Hematopoietic multipotent progenitor cell treated with erythropoietin and hydrocortisone succinate and interleukin-3 and kit ligand, for 8 days (in vitro differentiated cells): ENCODE measurements at regions not wholly inside any gene's neighbourhood (a gene's known extent, or its start where the extent isn't known, plus 50 kb on each side); places are given as distances from the start of the nearest gene placed in this dataset.
A peak's percentile ranks its signal among the peaks of the same experiment; 100 is the strongest.
"Not testable (repeated sequence)": the region's sequence is repeated elsewhere in the genome, so short reads cannot be mapped to it uniquely, and the experiment has no call there.

Experiments used
- DNase-seq: peaks from one replicate; pipeline ENCODE4 v3.0.0-alpha.2; 2015

DNA sequence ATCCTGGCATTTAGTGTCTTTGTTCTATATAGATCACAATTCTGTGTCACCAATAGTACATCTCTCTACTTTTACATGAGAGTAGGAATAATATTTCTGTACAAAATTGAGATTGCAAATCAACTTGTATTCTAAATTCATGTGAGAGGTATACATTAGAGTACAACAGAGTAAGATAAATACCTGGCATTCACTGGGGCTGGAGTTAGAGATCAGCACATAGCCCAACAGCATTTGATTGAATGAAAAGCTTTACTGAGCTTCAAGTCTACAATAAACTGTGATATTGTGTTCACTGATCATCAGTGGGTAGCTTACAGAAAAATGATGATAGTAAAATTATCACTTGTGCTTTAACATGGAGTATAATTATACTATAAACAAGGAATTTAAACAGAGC, 1114.7 kb downstream of the REEP3 start:
- no peak for DNase-seq

DNA sequence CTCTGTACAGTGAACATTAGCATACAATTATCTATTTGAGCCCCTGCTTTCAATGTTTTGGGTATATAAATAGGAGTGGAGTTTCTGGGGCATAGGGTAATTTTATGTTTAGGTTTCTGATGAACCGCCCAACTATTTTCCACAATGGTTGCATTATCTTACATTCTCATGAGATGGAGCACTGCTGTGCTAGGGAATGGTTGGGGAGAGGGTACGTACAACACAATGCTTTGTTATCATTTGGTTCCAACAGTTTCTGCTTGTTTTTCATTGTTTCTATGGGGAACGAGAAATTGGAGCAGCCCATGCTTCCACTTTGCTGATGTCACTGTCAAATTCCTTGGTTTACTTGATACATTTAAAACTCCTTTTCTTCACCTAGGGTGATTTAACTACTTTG, 1115.3 kb downstream of the REEP3 start:
- DNase-seq: no peak

DNA sequence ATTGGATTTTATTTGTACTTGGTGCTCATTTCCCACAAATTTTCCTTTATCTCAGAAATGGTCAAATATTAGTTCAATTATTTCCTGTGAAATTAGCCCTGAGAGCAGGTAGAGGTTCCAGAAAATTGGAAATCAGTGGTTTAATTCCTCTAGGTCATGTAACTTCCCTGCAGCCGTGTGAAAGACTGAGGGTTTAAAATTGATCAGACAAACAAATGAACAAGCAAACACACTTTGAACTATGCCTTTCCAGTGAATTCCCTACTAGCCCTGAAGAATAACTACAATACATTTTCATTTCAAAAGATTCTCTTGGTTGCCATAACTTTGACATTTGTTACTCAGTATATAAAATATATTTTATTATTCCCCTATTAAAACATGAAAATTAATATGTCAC, 1116.7 kb downstream of the REEP3 start:
- DNase-seq: no peak

DNA sequence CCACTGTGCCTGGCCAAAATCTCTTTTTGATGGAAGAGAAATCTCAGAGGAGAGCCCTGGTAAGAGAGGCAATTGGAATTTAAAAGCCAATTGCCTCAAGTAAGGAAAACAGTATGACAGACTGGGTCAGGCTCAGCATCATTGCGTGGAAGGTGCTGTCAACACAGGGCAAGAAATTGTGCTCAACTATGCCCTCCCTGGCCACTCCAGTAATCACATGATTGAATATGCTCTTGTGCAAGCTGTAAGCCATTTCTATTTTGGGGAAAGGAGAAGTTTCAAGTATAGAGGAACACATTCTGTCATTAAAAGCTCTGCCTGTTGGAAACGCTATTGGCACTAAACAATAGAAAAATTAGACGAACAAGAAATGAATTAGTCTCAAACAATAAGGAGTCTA, 1127.7 kb downstream of the REEP3 start:
- peak; percentile 18 for DNase-seq

DNA sequence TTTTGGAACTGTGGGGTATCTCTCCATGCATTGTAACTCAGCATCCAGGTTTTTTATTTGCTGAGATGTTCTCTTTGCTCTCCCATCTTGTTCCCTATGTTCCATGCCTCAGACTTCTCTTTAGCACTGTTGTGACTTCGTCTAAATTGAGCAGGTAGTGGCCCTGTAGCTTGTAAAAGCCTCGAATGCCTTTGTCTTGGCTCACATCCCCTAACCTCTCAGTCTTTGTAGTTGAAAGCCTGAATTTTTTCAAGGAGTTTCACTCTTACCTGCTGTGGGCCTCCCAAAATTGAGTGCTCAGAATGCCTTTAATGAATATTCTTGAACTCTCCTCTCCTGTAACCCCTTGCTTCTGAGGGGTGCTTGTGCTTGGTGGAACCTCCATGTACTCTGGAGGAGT, 1137.3 kb downstream of the REEP3 start:
- no peak for DNase-seq

DNA sequence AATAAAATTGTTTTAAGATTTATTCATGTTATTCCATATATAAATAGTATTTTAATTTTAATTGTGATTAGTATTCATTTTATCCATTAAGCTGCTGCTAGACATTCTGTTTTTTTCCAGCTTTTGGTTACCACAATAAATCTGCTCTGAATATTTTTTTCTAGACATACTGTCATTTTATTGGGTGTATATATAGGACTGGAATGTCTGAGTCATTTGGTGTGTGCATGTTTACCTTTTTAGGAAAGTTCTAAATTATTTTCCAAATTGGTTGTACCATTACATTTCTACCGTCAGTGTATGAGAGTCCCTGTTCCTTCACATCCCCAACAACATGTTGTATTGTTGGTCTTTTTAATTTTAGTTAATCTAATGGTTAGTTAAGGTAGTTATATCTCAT, 1138.1 kb downstream of the REEP3 start:
- no peak for DNase-seq

DNA sequence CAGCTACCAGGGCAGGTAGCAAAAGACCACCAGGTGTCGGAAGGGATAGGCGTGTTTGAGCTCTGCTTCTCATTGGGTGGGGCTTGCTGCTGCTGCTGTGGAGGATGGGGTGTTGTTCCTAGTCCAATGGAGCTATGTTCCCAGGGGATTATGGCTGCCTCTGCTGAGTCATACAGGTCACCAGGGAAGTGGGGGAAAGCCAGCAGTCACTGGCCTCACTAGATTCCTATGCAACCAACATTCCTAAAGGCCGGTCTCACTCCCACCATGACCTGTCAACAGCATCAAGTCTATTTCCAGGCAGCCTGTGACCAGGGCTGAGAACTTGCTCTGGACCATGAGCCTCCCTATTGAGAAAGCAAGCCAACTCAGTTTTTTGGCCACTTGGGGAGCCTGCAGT, 1160.8 kb downstream of the REEP3 start:
- no peak for DNase-seq

DNA sequence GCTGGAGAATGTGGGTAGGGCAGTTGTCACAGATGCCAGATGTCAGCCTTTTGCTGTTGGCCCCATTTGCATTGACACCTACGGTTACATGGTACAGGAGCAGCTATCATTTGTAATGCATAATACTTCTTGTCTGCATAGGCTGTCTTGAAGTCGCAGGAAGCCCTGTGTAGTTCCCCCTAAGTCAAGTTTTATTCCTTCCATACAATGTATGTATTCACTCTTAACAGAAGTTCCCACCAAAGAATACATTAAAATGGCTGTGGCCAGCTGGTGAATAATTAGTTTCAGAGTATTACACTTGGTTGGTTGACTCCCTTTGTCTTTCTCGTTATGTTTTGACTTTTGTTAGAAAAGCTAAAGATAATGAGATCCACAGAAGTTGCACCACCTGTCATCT, 1169.0 kb downstream of the REEP3 start:
- DNase-seq: no peak

DNA sequence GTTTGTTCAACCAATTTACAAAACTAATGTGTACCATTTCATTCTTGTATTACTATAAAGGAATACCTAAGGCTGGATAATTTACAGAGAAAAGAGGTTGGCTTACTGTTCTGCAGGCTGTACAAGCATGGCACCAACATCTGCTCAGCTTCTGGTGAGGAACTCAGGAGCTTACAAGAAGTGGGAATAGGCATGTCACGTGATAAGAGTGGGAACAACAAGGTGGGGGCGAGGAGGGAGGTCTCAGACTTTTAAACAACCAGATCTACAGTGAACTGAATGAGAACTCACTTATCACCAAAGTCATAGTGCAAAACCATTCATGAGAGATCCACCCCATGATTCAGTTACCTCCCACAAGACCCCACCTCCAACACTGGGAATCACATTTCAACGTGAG, 1178.0 kb downstream of the REEP3 start:
- DNase-seq: no peak

DNA sequence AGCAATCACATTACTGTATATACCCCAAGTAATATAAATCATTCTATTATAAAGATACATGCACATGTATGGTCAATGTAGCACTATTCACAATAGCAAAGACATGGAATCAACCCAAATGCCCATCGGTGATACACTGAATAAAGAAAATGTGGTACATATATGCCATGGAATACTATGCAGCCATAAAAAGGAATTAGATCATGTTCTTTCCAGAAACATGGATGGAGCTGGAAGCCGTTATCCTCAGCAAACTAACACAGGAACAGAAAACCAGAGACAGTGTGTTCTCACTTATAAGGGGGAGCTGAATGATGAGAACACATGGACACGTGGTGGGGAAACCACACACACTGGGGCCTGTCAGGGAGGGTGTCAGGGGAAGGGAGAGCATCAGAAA, 1180.9 kb downstream of the REEP3 start:
- DNase-seq: not testable (repeated sequence)

DNA sequence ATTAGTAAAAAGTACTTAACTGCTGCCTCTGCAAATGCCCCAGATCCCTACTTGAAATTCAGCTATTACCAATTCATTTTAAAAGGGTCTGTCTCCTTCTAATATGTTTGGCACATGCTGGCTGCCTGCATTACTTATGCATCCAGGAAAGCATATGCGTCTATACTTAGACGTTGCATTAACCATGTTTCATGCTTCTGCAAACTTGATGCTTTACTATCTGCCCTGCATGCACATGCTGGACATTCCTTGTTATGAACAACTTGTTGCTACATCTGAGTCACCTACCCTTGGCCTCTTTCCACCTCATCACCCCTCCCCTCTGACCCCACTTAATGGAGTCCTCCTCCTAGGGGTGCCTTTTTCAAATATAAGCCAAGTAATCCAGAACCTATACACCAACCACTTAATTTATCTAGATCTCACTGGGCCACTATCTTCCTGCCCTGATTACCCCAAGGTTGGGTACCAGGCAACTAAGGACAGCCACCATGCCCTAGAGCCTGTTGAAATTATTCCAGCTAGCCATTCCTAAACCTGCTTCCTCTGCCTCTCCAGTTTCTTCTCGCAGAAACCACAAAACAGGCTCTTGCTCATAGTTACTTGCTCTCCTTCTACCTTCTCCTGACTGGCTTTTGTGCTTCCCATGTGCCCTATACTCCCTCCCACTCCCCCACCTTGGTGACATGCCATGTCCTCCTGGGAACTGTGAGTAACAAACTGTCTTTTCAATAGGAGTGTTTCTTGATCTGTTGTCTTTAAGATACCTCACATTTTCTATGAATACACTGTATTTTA, 1187.9 kb downstream of the REEP3 start:
- no peak for DNase-seq

DNA sequence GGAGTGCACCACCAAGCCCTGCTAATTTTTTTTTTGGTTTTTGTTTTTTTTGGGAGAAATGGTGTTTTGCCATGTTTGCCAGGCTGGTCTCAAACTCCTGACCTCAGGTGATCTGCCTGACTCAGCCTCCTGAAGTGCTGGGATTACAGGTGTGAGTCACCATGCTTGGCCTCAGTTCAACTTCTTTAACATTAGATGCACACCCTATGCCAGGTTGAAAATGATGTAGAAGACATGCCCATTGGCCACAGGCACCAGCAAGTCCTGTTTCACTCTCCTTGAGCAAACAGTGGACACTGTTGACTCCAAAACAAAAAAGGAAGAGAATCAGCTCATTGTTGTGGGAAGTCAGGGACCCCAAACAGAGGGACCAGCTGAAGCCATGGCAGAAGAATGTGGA, 1205.3 kb downstream of the REEP3 start:
- no peak for DNase-seq

DNA sequence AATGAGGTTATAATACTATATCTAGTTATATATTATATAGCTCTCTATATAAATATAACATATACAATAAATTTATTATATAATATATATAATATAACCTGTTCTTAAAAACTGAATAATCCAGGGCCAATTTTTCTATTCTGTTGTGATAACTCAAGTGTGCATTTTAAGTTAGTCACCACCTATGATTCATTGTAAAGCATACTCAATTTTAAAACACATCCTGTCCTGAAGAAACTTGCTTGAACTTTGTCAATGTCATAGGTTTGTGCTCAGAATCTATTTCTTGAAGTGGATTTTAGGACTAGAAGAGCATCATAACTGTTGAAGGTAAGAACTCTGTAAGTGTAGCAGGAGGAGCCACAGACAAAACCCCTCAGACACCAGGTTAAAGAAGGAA, 1209.8 kb downstream of the REEP3 start:
- no peak for DNase-seq

DNA sequence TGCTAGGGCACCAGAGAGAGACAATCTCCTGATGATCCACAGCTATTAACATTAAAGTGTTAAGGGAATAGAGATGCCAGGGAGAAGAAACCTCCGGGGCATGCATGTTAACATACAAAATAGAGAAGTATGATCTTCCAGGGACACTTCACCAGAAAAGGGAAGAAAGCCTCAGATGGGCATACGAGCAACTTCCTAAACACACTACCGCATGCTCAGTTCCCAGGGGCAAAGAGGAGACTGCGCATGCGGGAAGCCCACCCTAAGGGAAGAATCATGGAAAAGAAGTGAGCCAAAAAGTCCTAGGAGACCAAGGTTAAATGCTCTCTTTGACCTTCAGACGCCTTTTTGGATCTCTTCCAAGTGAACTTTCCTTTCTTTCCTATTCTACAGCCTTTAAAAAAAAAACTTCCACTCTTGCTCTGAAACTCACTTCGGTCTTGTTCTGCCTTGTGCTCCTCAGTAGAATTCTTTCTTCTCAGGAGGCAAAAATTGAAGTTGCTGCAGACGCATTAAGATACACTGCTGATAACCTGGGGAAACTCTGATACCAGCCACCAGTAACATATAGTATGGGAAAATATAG, 1211.3 kb downstream of the REEP3 start:
- no peak for DNase-seq

DNA sequence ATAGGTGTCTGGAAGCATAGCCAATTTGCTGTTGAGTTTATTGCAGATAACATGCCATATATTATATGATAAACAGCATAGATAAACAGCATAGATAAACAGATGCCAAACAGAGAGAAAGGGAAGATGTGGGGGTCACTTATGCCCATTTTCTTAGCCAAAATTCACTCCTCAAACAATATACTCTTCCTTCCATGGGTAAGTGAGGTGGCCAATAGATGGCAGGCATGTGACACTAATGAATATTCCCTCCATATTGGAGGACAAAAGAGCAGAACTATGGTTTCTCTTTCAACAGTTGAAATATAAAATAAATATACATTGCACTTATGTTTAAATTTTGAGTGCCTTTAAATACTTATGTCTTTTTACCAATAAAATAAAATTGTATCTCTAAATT, 1212.8 kb downstream of the REEP3 start:
- peak; percentile 58 for DNase-seq

DNA sequence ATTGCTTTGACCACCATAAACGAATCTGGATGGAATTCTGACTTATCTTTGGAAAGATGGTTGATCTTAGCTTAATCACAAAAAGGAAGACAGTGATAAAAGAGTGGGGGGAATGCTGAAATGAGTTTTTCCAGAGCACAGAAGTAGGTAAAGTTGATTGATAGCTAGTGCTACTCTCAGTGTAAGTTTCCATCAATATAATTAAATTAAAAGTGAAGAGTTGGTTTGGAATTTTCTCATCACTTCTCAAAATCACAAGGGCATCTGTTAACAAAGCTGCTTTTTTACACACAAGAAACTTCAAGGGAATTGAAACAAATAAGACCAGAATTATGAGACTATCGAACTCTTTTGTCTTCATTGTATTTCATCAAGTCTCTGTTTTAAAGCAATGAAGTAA, 1217.3 kb downstream of the REEP3 start:
- no peak for DNase-seq

DNA sequence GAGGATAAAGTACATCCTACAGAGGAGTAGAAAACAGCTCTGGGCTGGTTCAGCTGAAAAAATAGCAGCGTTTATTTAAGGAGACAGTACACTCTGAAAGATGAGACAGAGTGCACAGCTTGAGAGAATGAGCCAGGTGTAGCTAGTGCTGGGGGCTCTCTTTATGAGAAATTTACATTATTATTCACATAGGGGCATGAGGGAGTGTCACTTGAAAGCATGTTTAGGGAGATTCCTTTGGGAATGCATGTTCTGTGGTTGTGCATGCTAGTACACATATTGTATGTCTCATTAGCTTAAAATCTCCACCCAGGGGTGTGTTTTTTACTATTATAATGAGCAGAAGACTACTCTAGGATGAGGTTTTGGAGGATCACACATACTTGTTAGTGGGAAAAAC, 1224.4 kb downstream of the REEP3 start:
- DNase-seq: no peak

DNA sequence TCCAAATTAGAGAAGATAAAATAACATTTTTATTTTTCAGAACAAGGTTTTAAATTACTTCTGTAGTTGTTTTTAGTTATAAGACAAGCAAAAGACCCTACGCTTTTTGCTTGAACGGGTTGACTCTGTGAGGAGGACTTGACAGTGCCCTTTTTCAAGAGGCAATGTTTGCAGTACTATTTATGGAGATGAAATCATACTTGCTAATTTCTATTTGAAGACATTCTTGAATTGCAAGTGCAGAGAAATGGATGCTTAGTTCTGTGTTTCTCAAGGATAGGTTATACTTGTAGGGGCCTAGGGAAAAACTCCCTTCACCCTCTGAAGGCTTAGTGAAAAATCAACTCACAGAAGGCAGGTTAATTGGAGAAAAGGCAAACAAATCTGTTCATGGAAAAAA, 1229.5 kb downstream of the REEP3 start:
- no peak for DNase-seq

DNA sequence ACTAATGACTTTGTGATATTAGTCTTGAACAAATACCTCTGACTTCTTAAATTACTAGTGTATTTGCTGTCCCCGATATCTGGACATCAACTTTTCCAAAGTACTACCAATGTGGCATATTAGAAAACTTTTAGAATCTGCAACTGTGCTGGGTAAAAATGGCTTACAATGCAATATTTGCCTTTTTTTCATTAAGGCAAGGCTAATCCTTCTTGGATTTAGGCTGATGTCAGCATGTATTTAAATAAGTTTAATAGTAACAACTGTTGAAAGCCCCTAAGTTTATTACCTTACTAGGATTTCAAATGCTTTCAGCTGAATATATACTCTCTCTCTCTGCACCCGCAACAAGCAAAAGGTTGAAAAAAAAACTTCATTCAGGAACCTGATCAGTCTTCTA, 1232.3 kb downstream of the REEP3 start:
- no peak for DNase-seq

DNA sequence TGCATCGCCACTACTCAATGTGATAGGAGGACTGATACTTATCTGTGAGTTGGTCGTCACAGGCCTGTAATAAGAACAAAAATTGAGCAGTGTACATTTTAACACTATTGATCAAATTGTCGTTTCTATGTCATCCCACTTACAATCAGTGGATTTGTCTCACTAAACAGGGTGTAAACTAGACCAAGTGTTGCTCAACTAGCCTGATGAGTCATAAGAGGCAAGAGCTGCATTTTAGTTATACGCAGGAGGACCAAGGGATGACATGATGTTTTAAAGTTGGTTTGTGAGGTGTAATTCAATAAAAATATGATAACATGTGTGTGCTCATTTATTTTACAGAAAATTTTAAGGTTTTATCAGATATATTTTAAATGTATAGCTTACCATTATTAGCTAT, 1239.2 kb downstream of the REEP3 start:
- no peak for DNase-seq

DNA sequence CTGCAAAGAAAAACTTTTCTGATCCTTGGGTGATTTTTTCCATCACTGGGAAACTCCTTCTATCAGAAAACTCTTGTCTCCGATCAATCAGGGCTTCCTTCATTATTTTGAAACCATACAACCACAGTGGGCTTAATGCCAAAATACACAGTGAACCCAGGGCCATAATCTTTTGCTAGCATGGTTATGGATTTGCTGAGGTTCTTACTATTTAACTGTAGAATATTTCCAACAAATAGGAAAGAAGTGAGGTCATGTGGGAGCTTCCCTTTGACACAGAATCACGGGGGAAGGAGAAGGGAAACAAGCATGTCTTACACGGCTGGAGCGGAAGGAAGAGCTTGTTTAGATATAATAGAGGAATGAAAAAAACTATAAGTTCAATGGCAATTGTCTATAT, 1241.7 kb downstream of the REEP3 start:
- no peak for DNase-seq

DNA sequence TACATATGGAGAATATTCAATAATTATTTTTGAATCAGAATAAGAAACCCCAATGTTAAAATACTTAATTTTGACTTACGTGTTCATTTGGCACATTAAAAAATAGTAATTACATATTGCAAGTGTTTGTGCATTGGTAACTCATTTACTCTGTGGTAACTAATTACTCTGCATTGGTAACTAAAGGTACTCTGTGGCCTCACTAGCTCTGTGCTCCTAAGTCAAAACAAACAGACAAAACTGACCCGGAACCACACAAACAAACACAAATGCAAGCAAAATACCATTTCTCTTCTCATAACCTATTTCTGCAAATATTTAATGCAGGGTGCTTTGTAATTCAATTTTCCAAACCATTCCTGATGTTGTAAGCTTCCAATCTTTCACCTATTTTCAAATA, 1244.3 kb downstream of the REEP3 start:
- no peak for DNase-seq

DNA sequence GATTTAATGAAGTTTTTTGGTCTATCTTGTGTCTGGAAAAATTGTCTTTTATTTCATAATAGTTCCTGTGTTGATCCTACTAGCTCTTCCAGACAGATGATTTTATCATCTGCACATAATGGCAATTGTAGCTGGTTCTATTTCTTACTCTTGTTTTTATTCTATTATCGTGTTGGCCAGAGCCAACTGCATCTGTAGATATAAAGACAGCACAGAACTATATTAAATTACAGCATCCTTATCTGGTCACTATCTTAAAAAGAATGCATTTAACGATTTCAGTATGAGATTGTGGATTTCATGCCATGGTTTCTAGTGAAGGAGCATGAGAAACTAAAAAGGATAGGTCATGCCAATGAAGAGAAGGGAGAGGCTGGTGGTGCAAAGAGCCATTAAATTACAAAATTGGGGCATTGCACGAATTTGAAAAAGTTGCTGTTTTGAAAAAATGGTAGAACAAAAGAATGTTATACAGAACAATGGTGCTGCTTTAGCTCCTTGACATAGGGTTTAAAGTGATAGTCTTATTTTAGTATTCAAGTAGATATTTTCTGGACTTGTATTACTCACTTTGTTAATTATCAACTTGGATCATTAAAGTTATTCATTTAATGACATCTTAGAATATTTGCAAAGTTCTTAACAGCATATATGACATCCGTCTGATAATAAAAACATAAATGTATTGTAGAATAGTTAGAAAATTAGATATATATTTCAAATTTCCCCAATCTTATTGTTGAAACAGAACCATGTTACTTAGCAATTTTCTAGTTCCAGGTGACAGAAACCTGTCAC, 1250.3 kb downstream of the REEP3 start:
- no peak for DNase-seq

DNA sequence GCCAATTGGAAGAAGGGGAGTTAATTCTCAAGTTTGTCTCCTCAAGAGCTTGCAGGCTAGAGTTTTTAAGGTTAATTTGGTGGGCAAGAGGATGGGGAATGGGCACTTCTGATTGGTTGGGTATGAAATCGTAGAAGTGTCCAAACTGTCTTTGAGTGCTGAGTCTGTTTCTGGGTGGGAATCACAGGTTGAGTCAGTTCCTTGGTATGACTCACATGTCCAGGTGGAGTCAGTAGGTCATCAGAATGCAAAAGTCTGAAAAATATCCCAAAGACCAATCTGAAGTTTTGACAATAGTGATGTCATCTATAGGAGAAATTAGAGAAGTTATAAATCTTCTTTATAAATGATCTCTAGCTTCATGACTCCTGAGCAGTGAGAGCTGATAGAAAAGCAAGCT, 1252.2 kb downstream of the REEP3 start:
- no peak for DNase-seq
